OCI-LY7 (cell line): ENCODE measurements at regions not wholly inside any gene's neighbourhood (a gene's known extent, or its start where the extent isn't known, plus 50 kb on each side); places are given as distances from the start of the nearest gene placed in this dataset.

Experiments used
- BruUV-seq: library from RNA; stranded (reverse); fragments of 400-500 nt; replicated peaks from 2 replicates; lab custom pipeline; 2021; lab: Mats Ljungman, UMichigan
- CTCF ChIA-PET: fragments of 300-600 bp; sonication (Branson Sonifier 250); formaldehyde crosslinking; loops from one replicate; lab custom pipeline; 2022; ENCODE audit warnings: antibody characterized with exemption; ENCODE audit not compliant: unreplicated experiment; lab: Charles Lee
- POLR2A ChIA-PET: fragments of 300-600 bp; sonication (Branson Sonifier 250); formaldehyde crosslinking; loops from one replicate; lab custom pipeline; 2022; ENCODE audit warnings: antibody characterized with exemption; lab: Charles Lee
- DNase-seq: peaks from one replicate; pipeline ENCODE4 v3.0.0-alpha.2; 2015; ENCODE audit warnings: low spot score
- H2AFZ ChIP-seq: fragments of 200-600 bp; sonication (generic), shearing (Covaris generic); 2 replicates; pipeline ENCODE4 v1.6.1; 2014; ENCODE audit warnings: mild to moderate bottlenecking, antibody characterized with exemption, low read length, moderate library complexity
- H3K27ac ChIP-seq: fragments of 200-600 bp; sonication (generic); 2 replicates; pipeline ENCODE4 v1.5.1; 2014; ENCODE audit warnings: mixed run types, low read depth, mild to moderate bottlenecking, moderate library complexity, low read length, inconsistent platforms; ENCODE audit not compliant: poor library complexity, severe bottlenecking
- H3K36me3 ChIP-seq: fragments of 200-600 bp; sonication (generic); 2 replicates; pipeline ENCODE4 v1.6.1; 2014; ENCODE audit warnings: mild to moderate bottlenecking, antibody characterized with exemption, low read length, moderate library complexity, mixed read lengths; ENCODE audit not compliant: insufficient read depth
- H3K4me1 ChIP-seq: fragments of 200-600 bp; sonication (generic); 2 replicates; pipeline ENCODE4 v1.5.1; 2014; ENCODE audit warnings: mild to moderate bottlenecking, low read length; ENCODE audit not compliant: insufficient read depth, poor library complexity, severe bottlenecking
- H3K4me2 ChIP-seq: fragments of 200-600 bp; sonication (generic); 2 replicates; pipeline ENCODE4 v1.6.1; 2014; ENCODE audit warnings: mild to moderate bottlenecking, low read length
- H3K4me3 ChIP-seq: fragments of 200-600 bp; sonication (generic); 2 replicates; pipeline ENCODE4 v1.5.1; 2014; ENCODE audit warnings: mild to moderate bottlenecking, low read depth, low read length; ENCODE audit not compliant: poor library complexity, severe bottlenecking
- H3K79me2 ChIP-seq: fragments of 200-600 bp; sonication (generic); 2 replicates; pipeline ENCODE4 v1.6.1; 2016; ENCODE audit warnings: low read depth, mild to moderate bottlenecking, low read length, moderate library complexity, mixed read lengths; ENCODE audit not compliant: insufficient read depth
- H3K9me2 ChIP-seq: fragments of 200-600 bp; sonication (generic); 2 replicates; pipeline ENCODE4 v1.6.1; 2016; ENCODE audit warnings: mild to moderate bottlenecking, low read length, mixed read lengths; ENCODE audit not compliant: insufficient read depth
- H3K9me3 ChIP-seq: fragments of 200-600 bp; sonication (generic); 2 replicates; pipeline ENCODE4 v1.6.1; 2014; ENCODE audit warnings: mild to moderate bottlenecking, mixed run types, low read length, mixed read lengths
- H4K20me1 ChIP-seq: fragments of 200-600 bp; sonication (generic); 2 replicates; pipeline ENCODE4 v1.6.1; 2014; ENCODE audit warnings: mild to moderate bottlenecking, antibody characterized with exemption, low read length, moderate library complexity, mixed read lengths; ENCODE audit not compliant: insufficient read depth
- EZH2phosphoT487 ChIP-seq: fragments of 200-600 bp; sonication (generic); IDR thresholded peaks from 2 replicates; pipeline ENCODE4 v1.6.1; 2018; ENCODE audit warnings: low read depth, borderline replicate concordance, mild to moderate bottlenecking, mixed run types, antibody characterized with exemption, low read length, moderate library complexity, mixed read lengths
- intact Hi-C: fragments of 100-400 bp; cut with micrococcal nuclease; formaldehyde crosslinking; loops from one replicate; pipeline ENCODE4 v1.10.0; 2022; ENCODE audit not compliant: unreplicated experiment
- TF ChIP-seq, protein P1 (sequence below): fragments of 200-600 bp; sonication (generic); conservative IDR thresholded peaks from 2 replicates; pipeline ENCODE4 v1.5.1; 2014; ENCODE audit warnings: mild to moderate bottlenecking, antibody characterized with exemption, low read length, moderate library complexity, mixed read lengths

- H3K9me2 ChIP-seq = no peaks in the 10 kb centered on the region
- POLR2A ChIA-PET = no interaction called here
- no peaks in the 10 kb centered on the region for H3K4me1 ChIP-seq
- no peak for DNase-seq
- H3K4me3 ChIP-seq = no peak overlapping the region
- no peaks in the 10 kb centered on the region for H3K79me2 ChIP-seq
- no peaks in the 10 kb centered on the region for H4K20me1 ChIP-seq
- H3K4me2 ChIP-seq = no peak overlapping the region
- TF ChIP-seq, protein P1, sequence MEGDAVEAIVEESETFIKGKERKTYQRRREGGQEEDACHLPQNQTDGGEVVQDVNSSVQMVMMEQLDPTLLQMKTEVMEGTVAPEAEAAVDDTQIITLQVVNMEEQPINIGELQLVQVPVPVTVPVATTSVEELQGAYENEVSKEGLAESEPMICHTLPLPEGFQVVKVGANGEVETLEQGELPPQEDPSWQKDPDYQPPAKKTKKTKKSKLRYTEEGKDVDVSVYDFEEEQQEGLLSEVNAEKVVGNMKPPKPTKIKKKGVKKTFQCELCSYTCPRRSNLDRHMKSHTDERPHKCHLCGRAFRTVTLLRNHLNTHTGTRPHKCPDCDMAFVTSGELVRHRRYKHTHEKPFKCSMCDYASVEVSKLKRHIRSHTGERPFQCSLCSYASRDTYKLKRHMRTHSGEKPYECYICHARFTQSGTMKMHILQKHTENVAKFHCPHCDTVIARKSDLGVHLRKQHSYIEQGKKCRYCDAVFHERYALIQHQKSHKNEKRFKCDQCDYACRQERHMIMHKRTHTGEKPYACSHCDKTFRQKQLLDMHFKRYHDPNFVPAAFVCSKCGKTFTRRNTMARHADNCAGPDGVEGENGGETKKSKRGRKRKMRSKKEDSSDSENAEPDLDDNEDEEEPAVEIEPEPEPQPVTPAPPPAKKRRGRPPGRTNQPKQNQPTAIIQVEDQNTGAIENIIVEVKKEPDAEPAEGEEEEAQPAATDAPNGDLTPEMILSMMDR = no peak
- no peak for TF ChIP-seq EZH2phosphoT487
- H3K36me3 ChIP-seq = no peaks in the 10 kb centered on the region
- H3K9me3 ChIP-seq = no peaks in the 10 kb centered on the region
- H3K27ac ChIP-seq = no peak overlapping the region
- intact Hi-C loops = no loop called here
- no peak overlapping the region for H2AFZ ChIP-seq
- CTCF ChIA-PET = no interaction called here
- BruUV-seq = no TSS peak
These were observed 640.1 kb downstream of the PTPRU start for GRCh38 chr1:29876441-29876840.

GRCh38 chr1:29875557-29876028 lies 639.3 kb downstream of the PTPRU start:
- TF ChIP-seq, protein P1 = no peak
- no peak for TF ChIP-seq EZH2phosphoT487
- Histone ChIP-seq H2AFZ (no peak overlapping the region), H3K27ac (no peak overlapping the region), H3K4me1 (no peaks in the 10 kb centered on the region), H3K4me3 (no peak overlapping the region), H3K4me2 (no peak overlapping the region), H3K79me2 (no peaks in the 10 kb centered on the region), H3K36me3 (no peaks in the 10 kb centered on the region), H4K20me1 (no peaks in the 10 kb centered on the region), H3K9me2 (no peaks in the 10 kb centered on the region), H3K9me3 (no peaks in the 10 kb centered on the region)
- no peak for DNase-seq
- ChIA-PET CTCF (no interaction called here), POLR2A (no interaction called here)
- BruUV-seq = no TSS peak
- intact Hi-C loops = no loop called here

- intact Hi-C loops = no loop called here
- Histone ChIP-seq H3K9me3 (no peaks in the 10 kb centered on the region), H3K4me2 (no peak overlapping the region), H3K27ac (no peak overlapping the region), H3K9me2 (no peaks in the 10 kb centered on the region), H2AFZ (no peak overlapping the region), H3K36me3 (no peaks in the 10 kb centered on the region), H4K20me1 (no peaks in the 10 kb centered on the region), H3K4me3 (no peak overlapping the region), H3K4me1 (no peaks in the 10 kb centered on the region), H3K79me2 (no peaks in the 10 kb centered on the region)
- TF ChIP-seq EZH2phosphoT487 = no peak
- TF ChIP-seq, protein P1 = no peak
- DNase-seq = no peak
- POLR2A ChIA-PET = interaction anchor here (0.6 kb wide), 1 partner anchor 109 kb away, joined by 3 read pairs; no protein-coding TSS in a partner anchor
- CTCF ChIA-PET = no interaction called here
- no TSS peak for BruUV-seq
These were observed 634.3 kb downstream of the PTPRU start for GRCh38 chr1:29870621-29871020.
